WERI-Rb-1 (cell line): ENCODE measurements at regions not wholly inside any gene's neighbourhood (a gene's known extent, or its start where the extent isn't known, plus 50 kb on each side); places are given as distances from the start of the nearest gene placed in this dataset.

Source experiments
- DNase-seq: peaks from one replicate; pipeline ENCODE4 v3.0.0-alpha.2; 2020
- H3K27ac ChIP-seq: fragments of 250-450 bp; sonication (Bioruptor Pico); 2 replicates; pipeline ENCODE4 v1.5.1; 2020; ENCODE audit warnings: mild to moderate bottlenecking, moderate library complexity
- H3K27me3 ChIP-seq: fragments of 250-450 bp; sonication (Bioruptor Pico); 2 replicates; pipeline ENCODE4 v1.5.1; 2021; ENCODE audit warnings: mild to moderate bottlenecking, low read depth, moderate library complexity; ENCODE audit not compliant: insufficient read depth, severe bottlenecking
- H3K36me3 ChIP-seq: fragments of 250-450 bp; sonication (Bioruptor Pico); 2 replicates; pipeline ENCODE4 v1.5.1; 2020; ENCODE audit warnings: mild to moderate bottlenecking, moderate library complexity
- H3K4me3 ChIP-seq: 2 replicates; pipeline ENCODE4 v1.5.1; 2011; ENCODE audit warnings: low read depth, mild to moderate bottlenecking, control low read depth, low read length
- H3K9me3 ChIP-seq: fragments of 250-450 bp; sonication (Bioruptor Pico); 2 replicates; pipeline ENCODE4 v1.5.1; 2021; ENCODE audit warnings: mild to moderate bottlenecking, moderate library complexity; ENCODE audit not compliant: severe bottlenecking
- TF ChIP-seq, protein P1 (sequence below): IDR thresholded peaks from 2 replicates; pipeline ENCODE4 v1.5.1; 2011; ENCODE audit warnings: low read depth, mild to moderate bottlenecking, control low read depth, inconsistent platforms, low read length

DNA sequence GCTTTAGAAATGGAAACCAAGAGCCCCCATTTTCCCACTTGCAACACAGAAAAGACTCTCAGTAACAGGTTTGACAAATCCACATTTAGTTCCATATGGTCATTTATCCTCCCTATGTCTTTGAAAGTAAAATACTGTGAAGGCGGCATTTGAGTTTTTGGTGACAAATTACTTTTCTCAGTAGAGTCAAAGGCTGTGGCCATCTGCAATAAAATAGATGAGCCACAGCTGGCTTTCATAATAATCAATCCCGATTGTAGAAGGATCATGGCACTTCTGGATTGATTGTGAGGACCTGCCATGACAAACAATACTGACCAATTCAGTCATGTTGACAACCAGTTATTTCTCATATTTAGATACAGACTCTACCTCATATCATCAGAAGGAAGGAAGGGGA is 512.0 kb upstream of the ADGRL2 start:
- Histone ChIP-seq H3K27ac (no peak overlapping the region), H3K9me3 (no peaks in the 10 kb centered on the region), H3K36me3 (no peaks in the 10 kb centered on the region), H3K4me3 (no peak overlapping the region), H3K27me3 (no peaks in the 10 kb centered on the region)
- DNase-seq: no peak
- TF ChIP-seq, protein P1, sequence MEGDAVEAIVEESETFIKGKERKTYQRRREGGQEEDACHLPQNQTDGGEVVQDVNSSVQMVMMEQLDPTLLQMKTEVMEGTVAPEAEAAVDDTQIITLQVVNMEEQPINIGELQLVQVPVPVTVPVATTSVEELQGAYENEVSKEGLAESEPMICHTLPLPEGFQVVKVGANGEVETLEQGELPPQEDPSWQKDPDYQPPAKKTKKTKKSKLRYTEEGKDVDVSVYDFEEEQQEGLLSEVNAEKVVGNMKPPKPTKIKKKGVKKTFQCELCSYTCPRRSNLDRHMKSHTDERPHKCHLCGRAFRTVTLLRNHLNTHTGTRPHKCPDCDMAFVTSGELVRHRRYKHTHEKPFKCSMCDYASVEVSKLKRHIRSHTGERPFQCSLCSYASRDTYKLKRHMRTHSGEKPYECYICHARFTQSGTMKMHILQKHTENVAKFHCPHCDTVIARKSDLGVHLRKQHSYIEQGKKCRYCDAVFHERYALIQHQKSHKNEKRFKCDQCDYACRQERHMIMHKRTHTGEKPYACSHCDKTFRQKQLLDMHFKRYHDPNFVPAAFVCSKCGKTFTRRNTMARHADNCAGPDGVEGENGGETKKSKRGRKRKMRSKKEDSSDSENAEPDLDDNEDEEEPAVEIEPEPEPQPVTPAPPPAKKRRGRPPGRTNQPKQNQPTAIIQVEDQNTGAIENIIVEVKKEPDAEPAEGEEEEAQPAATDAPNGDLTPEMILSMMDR: no peak

DNA sequence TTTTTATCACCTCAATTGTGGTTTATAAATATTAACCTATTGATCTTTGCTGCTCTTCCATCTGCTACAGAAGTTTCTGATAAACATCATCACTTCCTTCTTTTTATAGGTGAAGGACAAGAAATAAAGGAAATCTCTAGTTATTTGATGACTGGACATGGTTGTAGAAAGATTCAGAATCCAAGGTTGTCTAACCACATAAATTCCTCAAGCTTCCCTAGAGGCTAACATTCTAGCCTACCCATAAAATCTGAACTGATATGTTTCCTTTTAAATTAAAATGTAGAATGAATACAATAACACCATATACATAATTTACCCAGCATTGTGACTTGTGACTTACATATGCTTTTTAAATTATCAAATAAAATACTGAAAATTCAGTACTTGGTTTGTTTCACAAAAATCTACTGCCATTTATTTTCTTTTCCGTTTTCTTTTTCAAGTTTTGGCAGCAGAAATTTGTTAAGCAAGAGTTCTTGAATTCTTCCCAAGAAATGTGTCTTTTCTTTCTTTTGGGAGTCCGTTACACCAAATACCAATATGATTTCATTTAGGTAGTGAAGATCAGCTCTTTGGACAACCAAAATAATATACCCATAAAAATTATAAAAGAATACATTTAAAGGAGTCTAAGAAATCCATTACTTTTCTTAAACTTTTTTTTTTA is 513.2 kb upstream of the ADGRL2 start:
- TF ChIP-seq, protein P1: no peak
- H3K27me3 ChIP-seq: no peaks in the 10 kb centered on the region
- no peaks in the 10 kb centered on the region for H3K36me3 ChIP-seq
- no peak overlapping the region for H3K4me3 ChIP-seq
- no peak overlapping the region for H3K27ac ChIP-seq
- H3K9me3 ChIP-seq: no peaks in the 10 kb centered on the region
- DNase-seq: no peak

DNA sequence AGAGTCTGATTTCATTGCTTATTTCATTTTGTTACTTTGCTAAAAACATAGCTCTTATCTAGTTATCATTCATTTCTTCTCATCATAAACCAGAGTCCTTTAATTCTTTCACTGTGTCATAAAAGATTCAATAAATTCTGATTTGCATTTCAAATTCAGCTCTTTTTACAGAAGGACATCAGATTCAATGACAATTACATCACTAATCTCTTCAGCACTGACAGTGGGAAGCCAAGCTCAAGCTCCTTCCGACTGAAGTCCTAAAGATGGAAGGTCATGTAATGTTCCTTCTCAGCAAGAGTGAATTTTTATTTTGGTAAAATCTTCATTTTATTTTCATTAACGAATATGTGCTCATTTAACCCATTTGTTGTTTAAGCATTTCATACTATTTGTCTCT is 530.7 kb upstream of the ADGRL2 start:
- Histone ChIP-seq H3K27ac (no peak overlapping the region), H3K27me3 (no peaks in the 10 kb centered on the region), H3K36me3 (no peaks in the 10 kb centered on the region), H3K4me3 (no peak overlapping the region), H3K9me3 (no peaks in the 10 kb centered on the region)
- TF ChIP-seq, protein P1: no peak
- DNase-seq: no peak

DNA sequence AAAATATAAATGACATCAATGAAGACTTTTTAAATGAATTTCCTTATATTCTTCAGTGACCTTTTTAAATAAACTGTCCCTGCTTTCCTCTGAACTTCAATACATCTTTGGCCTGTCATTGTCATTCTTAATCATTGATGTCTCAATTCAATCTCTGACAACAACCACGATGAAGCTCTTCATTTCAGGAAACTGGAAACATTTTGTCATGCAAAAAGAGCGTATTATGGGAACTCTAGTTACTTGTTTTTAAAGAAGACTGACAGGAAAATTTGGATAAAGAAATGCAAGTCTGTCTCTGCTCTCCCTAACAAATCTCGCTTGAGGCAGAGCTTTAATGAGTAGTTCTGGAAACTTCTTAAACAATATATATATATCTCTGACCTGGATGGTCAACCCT is 535.8 kb upstream of the ADGRL2 start:
- Histone ChIP-seq H3K9me3 (no peaks in the 10 kb centered on the region), H3K27me3 (no peaks in the 10 kb centered on the region), H3K27ac (no peak overlapping the region), H3K36me3 (no peaks in the 10 kb centered on the region), H3K4me3 (no peak overlapping the region)
- no peak for DNase-seq
- TF ChIP-seq, protein P1: no peak

DNA sequence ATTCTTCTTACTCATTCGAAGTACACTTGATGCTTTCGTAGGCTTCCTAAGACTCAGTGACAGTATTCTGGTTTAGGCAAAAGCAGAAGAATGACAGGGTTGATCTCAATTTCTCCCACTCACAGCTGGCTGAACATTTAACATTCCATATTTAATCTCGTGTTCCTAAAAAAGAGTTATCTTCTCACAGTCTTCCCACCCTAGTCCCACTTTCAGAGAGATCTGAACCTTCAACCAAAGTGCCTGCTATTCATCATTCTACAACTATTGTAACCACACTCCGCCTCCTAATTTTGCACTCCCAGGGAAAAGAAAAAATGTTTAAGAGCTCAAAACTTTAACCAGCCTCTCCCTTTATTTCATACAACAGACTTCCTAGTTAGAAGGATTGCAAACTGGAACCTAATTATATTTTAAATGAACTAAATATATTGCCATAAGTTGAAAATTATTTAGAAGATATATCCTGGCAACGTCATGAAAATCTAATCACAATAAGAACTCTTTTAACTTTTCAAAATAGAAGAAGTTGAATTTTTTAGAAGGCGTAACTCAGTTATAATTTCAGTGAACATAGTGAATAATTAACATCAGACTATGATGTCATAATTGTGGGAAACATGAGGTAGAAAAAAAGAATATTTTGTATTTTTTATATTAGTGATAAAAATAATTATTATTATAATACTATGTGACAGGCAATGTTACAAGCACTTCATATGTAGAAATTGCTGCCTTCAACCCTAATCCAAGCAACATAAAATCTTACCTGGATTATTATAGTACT is 540.9 kb upstream of the ADGRL2 start:
- no peak for DNase-seq
- Histone ChIP-seq H3K36me3 (no peaks in the 10 kb centered on the region), H3K27ac (no peak overlapping the region), H3K27me3 (no peaks in the 10 kb centered on the region), H3K4me3 (no peak overlapping the region), H3K9me3 (no peaks in the 10 kb centered on the region)
- TF ChIP-seq, protein P1: no peak
